LNCaP clone FGC (cell line): ENCODE measurements at regions not wholly inside any gene's neighbourhood (a gene's known extent, or its start where the extent isn't known, plus 50 kb on each side); places are given as distances from the start of the nearest gene placed in this dataset.

Experiments
- DNase-seq: peaks from one replicate; pipeline ENCODE4 v3.0.0-alpha.2; 2011; ENCODE audit warnings: low read depth
- H3K4me3 ChIP-seq: 2 replicates; pipeline ENCODE4 v1.5.1; 2011; ENCODE audit warnings: mild to moderate bottlenecking, low read depth, low read length, control low read depth
- TF ChIP-seq, protein P1 (sequence below): IDR thresholded peaks from 2 replicates; pipeline ENCODE4 v1.5.1; 2012; ENCODE audit warnings: mild to moderate bottlenecking; ENCODE audit not compliant: control insufficient read depth, insufficient read depth; ENCODE audit errors: extremely low read depth

DNA sequence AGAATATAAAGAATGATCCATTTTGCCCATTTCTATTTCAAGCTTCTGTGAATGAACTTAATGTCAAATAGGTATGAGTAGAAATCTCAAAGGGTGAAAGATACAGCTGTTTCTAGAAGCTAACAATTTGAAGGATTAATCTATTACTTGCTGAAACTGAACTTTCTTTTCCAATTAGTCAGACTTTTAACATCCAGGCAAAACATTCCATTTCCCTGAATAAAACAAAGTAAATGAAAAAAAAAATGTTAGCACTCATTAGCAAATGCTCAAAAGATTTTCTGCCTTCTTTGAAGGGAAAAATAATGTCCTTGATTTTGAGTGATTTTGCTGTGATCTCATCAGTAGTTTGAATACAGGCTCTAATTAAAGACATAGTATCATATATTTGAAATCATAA, 447.6 kb upstream of the PRMT6 start:
- H3K4me3 ChIP-seq = no peak overlapping the region
- TF ChIP-seq, protein P1, sequence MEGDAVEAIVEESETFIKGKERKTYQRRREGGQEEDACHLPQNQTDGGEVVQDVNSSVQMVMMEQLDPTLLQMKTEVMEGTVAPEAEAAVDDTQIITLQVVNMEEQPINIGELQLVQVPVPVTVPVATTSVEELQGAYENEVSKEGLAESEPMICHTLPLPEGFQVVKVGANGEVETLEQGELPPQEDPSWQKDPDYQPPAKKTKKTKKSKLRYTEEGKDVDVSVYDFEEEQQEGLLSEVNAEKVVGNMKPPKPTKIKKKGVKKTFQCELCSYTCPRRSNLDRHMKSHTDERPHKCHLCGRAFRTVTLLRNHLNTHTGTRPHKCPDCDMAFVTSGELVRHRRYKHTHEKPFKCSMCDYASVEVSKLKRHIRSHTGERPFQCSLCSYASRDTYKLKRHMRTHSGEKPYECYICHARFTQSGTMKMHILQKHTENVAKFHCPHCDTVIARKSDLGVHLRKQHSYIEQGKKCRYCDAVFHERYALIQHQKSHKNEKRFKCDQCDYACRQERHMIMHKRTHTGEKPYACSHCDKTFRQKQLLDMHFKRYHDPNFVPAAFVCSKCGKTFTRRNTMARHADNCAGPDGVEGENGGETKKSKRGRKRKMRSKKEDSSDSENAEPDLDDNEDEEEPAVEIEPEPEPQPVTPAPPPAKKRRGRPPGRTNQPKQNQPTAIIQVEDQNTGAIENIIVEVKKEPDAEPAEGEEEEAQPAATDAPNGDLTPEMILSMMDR = no peak
- DNase-seq = no peak

GRCh38 chr1:106613068-106613467, 443.4 kb upstream of the PRMT6 start:
- no peak for DNase-seq
- TF ChIP-seq, protein P1 = no peak
- H3K4me3 ChIP-seq = no peak overlapping the region

- TF ChIP-seq, protein P1 = no peak
- no peak for DNase-seq
- no peak overlapping the region for H3K4me3 ChIP-seq
These were observed 442.6 kb upstream of the PRMT6 start for GRCh38 chr1:106613861-106614260.

- TF ChIP-seq, protein P1 = no peak
- no peak overlapping the region for H3K4me3 ChIP-seq
- no peak for DNase-seq
These were observed 441.0 kb upstream of the PRMT6 start for GRCh38 chr1:106615473-106615872.

DNA sequence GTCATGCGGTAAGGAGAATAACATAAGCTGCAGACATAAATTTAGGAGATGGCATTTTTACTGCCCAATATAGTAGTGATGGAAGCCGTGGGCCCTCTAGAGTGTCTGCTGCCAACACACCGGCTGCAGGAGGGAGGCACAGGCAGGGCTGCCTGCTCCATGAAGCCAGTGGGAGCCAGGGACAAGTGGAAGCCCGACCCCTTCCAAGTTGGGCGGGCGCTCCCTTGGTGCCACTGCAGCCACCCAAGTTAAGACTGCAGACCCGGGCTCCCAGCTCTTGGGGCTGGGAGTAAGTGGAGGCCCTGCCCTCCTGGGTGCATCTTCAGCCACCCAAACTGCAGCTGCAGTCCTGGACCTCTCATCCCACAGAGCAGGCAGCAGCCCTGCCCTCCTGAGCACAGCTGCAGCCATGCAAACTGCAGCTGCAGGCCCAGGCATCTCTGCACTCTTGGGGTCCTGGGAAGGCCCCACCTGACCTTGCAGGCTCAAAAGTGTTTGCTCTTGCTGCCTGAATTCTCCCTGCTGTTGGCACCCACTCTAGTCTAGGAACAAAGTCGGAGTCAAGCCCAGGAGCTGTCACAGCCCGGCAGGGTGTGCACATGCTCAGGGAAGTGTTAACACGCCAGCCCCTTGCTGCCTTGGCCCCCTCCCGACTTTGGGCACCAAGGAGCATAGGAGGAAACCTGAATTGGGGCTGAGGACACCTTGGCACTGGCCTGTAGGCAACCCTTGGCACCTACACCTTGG, 437.2 kb upstream of the PRMT6 start:
- H3K4me3 ChIP-seq = no peak overlapping the region
- TF ChIP-seq, protein P1 = no peak
- no peak for DNase-seq

- DNase-seq = no peak
- H3K4me3 ChIP-seq = no peak overlapping the region
- TF ChIP-seq, protein P1 = no peak
These were observed 436.7 kb upstream of the PRMT6 start for GRCh38 chr1:106619827-106620134.

GRCh38 chr1:106620521-106620954, 435.9 kb upstream of the PRMT6 start:
- no peak overlapping the region for H3K4me3 ChIP-seq
- no peak for DNase-seq
- TF ChIP-seq, protein P1 = no peak
